Progenitor cell of endocrine pancreas (in vitro differentiated cells): ENCODE measurements at regions not wholly inside any gene's neighbourhood (a gene's known extent, or its start where the extent isn't known, plus 50 kb on each side); places are given as distances from the start of the nearest gene placed in this dataset.

Source experiments
- DNase-seq: peaks from one replicate; pipeline ENCODE4 v3.0.0; 2021; ENCODE audit warnings: low spot score; ENCODE audit not compliant: unreplicated experiment
- H3K27ac Mint-ChIP-seq: 2 replicates; pipeline ENCODE4 v1.8.0; 2021; ENCODE audit warnings: mild to moderate bottlenecking, moderate library complexity, mixed read lengths
- H3K27me3 Mint-ChIP-seq: 2 replicates; pipeline ENCODE4 v1.8.0; 2021; ENCODE audit warnings: mixed read lengths
- H3K36me3 Mint-ChIP-seq: 2 replicates; pipeline ENCODE4 v1.8.0; 2022; ENCODE audit warnings: mixed read lengths; ENCODE audit not compliant: insufficient read depth
- H3K4me1 Mint-ChIP-seq: 2 replicates; pipeline ENCODE4 v1.8.0; 2021; ENCODE audit warnings: low read depth, mixed read lengths
- H3K4me3 Mint-ChIP-seq: 2 replicates; pipeline ENCODE4 v1.8.0; 2021; ENCODE audit warnings: low read depth, mild to moderate bottlenecking, moderate library complexity, mixed read lengths
- H3K9me3 Mint-ChIP-seq: 2 replicates; pipeline ENCODE4 v1.8.0; 2021; ENCODE audit warnings: low read depth, mixed read lengths
- CTCF ChIP-seq: fragments of 200-600 bp; sonication (generic); IDR thresholded peaks from one replicate; pipeline ENCODE4 v1.5.0; 2021; ENCODE audit warnings: antibody characterized with exemption, mild to moderate bottlenecking; ENCODE audit not compliant: unreplicated experiment

GRCh38 chr2:125427721-125428315 lies 1228.1 kb upstream of the GYPC start:
- Mint-ChIP-seq H3K9me3 (no peaks in the 10 kb centered on the region), H3K27me3 (no peaks in the 10 kb centered on the region), H3K36me3 (no peaks in the 10 kb centered on the region), H3K4me3 (no peak overlapping the region), H3K4me1 (no peaks in the 10 kb centered on the region), H3K27ac (no peak overlapping the region)
- no peak for DNase-seq
- no peak for TF ChIP-seq CTCF

GRCh38 chr2:125444106-125444505 lies 1211.9 kb upstream of the GYPC start:
- no peak overlapping the region for H3K27ac Mint-ChIP-seq

GRCh38 chr2:125445495-125445894 lies 1210.5 kb upstream of the GYPC start:
- peaks cover 3% of the 10 kb centered on the region for H3K4me1 Mint-ChIP-seq
- H3K27me3 Mint-ChIP-seq: no peaks in the 10 kb centered on the region
- no peak overlapping the region for H3K4me3 Mint-ChIP-seq
- H3K9me3 Mint-ChIP-seq: peaks cover 4% of the 10 kb centered on the region
- H3K36me3 Mint-ChIP-seq: no peaks in the 10 kb centered on the region
- no peak overlapping the region for H3K27ac Mint-ChIP-seq
- no peak for DNase-seq
- no peak for TF ChIP-seq CTCF

More at GRCh38 chr2:125444106-125444505, 1211.9 kb upstream of the GYPC start:
- Mint-ChIP-seq H3K4me1 (peaks cover 3% of the 10 kb centered on the region), H3K27me3 (no peaks in the 10 kb centered on the region), H3K36me3 (no peaks in the 10 kb centered on the region), H3K4me3 (no peak overlapping the region), H3K9me3 (peaks cover 4% of the 10 kb centered on the region)
- DNase-seq: no peak
- TF ChIP-seq CTCF: no peak

- Mint-ChIP-seq H3K27ac (no peak overlapping the region), H3K9me3 (peaks cover 8% of the 10 kb centered on the region), H3K4me1 (peaks cover 3% of the 10 kb centered on the region), H3K36me3 (no peaks in the 10 kb centered on the region), H3K4me3 (no peak overlapping the region), H3K27me3 (no peaks in the 10 kb centered on the region)
- DNase-seq: no peak
- TF ChIP-seq CTCF: no peak
Observed at GRCh38 chr2:125450092-125450491, 1205.9 kb upstream of the GYPC start.

GRCh38 chr2:125455110-125455509 lies 1200.8 kb upstream of the GYPC start:
- TF ChIP-seq CTCF: no peak
- H3K36me3 Mint-ChIP-seq: no peaks in the 10 kb centered on the region
- no peaks in the 10 kb centered on the region for H3K4me1 Mint-ChIP-seq
- no peaks in the 10 kb centered on the region for H3K27me3 Mint-ChIP-seq
- peaks cover 8% of the 10 kb centered on the region for H3K9me3 Mint-ChIP-seq
- H3K4me3 Mint-ChIP-seq: no peak overlapping the region
- DNase-seq: no peak
- no peak overlapping the region for H3K27ac Mint-ChIP-seq
